ENCODE measurements at regions not wholly inside any gene's neighbourhood (a gene's known extent, or its start where the extent isn't known, plus 50 kb on each side); places are given as distances from the start of the nearest gene placed in this dataset.
"Not testable (repeated sequence)": the region's sequence is repeated elsewhere in the genome, so short reads cannot be mapped to it uniquely, and the experiment has no call there.

DNA sequence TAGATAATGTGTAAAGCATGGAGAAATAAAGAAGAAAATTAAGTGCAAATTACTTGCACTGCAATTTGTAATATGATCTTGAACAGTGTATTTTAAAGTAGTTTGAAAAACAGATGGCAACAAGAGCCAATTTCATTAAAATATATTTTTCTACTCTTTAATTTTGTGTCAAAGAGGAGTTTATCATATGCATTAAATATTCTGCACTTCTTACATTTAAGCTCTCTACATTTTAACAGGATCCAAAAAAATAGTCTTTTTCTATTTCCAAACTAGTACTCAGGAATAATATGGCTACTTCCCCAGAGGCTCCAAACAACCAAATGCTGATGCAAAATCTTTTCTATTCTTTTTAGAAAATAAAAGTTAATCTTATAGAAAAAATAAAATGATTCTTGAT, 1221.5 kb downstream of the FSCB start:
- in situ Hi-C loops (cut with MboI; ENCODE audit: low pct_ligation_motif_present in 1 of 4, low pct_unique_long_range_greater_than_20kb in 1 of 4, low sequenced_read_pairs in 3 of 4), result no loop called here
- intact Hi-C loops (cut with DNase I; ENCODE audit: low total_unique reads), result no loop called here
- Histone ChIP-seq H3K9me3 (no peaks in the 10 kb centered on the region), H3K27ac (no peak overlapping the region), H3K4me1 (no peaks in the 10 kb centered on the region), H3K27me3 (no peaks in the 10 kb centered on the region), H3K4me3 (no peak overlapping the region), H3K36me3 (no peaks in the 10 kb centered on the region)
- TF ChIP-seq POLR2A (IDR thresholded peaks at IDR 0.05) (no peak), EP300 (IDR thresholded peaks at IDR 0.05; ENCODE audit: low read depth) (no peak), POLR2AphosphoS5 (IDR thresholded peaks at IDR 0.05) (no peak)
- TF ChIP-seq, protein P1, sequence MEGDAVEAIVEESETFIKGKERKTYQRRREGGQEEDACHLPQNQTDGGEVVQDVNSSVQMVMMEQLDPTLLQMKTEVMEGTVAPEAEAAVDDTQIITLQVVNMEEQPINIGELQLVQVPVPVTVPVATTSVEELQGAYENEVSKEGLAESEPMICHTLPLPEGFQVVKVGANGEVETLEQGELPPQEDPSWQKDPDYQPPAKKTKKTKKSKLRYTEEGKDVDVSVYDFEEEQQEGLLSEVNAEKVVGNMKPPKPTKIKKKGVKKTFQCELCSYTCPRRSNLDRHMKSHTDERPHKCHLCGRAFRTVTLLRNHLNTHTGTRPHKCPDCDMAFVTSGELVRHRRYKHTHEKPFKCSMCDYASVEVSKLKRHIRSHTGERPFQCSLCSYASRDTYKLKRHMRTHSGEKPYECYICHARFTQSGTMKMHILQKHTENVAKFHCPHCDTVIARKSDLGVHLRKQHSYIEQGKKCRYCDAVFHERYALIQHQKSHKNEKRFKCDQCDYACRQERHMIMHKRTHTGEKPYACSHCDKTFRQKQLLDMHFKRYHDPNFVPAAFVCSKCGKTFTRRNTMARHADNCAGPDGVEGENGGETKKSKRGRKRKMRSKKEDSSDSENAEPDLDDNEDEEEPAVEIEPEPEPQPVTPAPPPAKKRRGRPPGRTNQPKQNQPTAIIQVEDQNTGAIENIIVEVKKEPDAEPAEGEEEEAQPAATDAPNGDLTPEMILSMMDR (IDR thresholded peaks at IDR 0.05), result no peak
- DNase-seq, result no peak

DNA sequence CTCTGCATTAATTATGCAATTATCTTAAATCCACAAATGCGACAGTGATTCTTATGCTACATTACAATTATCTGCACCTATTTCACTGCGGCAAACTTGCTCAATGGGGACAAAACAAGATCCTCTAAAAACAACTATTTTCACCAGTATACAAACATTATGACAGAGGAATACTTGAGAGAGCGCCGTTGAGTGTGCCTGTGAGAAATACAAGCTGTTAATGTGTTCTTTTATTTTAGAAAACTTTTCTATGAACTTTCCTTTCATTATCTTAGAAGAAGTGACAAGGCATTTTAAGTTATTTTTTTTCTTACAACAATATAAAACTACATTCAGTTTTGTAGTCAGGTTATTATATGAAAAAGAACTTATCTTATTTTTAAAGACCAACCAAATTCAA, 1247.0 kb downstream of the FSCB start:
- in situ Hi-C loops (cut with MboI; ENCODE audit: low pct_ligation_motif_present in 1 of 4, low pct_unique_long_range_greater_than_20kb in 1 of 4, low sequenced_read_pairs in 3 of 4) (no loop called here), intact Hi-C loops (cut with DNase I; ENCODE audit: low total_unique reads) (no loop called here)
- no peak overlapping the region for H3K27ac ChIP-seq
- H3K36me3 ChIP-seq, result no peaks in the 10 kb centered on the region
- H3K4me1 ChIP-seq, result no peaks in the 10 kb centered on the region
- 68 to 84% methylated on average over 4 of the region's 4 CpGs for WGBS, 2 donors (ENCODE audit: low coverage in 1 of 2)
- TF ChIP-seq, protein P1 (IDR thresholded peaks at IDR 0.05), result no peak
- TF ChIP-seq EP300 (IDR thresholded peaks at IDR 0.05; ENCODE audit: low read depth) (no peak), POLR2A (IDR thresholded peaks at IDR 0.05) (no peak), POLR2AphosphoS5 (IDR thresholded peaks at IDR 0.05) (no peak)
- H3K27me3 ChIP-seq, result no peaks in the 10 kb centered on the region
- H3K4me3 ChIP-seq, result no peak overlapping the region
- no peaks in the 10 kb centered on the region for H3K9me3 ChIP-seq
- DNase-seq, result no peak

DNA sequence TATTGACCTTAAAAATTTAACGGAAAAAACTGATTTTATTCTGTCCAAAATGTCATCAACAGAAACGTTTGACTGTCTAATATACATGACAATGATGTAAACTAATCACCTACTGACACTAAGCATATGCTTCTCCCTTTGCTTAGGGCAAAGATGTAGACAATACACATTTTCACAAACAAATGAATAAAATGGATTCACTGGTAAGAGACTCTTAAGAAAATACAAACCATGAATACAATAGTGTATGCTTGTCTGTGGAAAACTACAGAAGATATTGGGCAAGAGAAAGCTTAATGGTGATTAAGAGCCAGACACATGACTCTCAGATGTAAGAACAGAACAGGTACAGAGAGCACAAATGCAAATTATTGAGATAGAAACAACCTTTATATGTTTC, 1248.7 kb downstream of the FSCB start:
- WGBS, 2 donors (ENCODE audit: low coverage in 1 of 2), result 48 to 53% methylated on average over 2 of the region's 2 CpGs
- H3K27ac ChIP-seq, result no peak overlapping the region
- H3K4me1 ChIP-seq, result no peaks in the 10 kb centered on the region
- no peaks in the 10 kb centered on the region for H3K9me3 ChIP-seq
- no peak overlapping the region for H3K4me3 ChIP-seq
- no peaks in the 10 kb centered on the region for H3K27me3 ChIP-seq
- no peaks in the 10 kb centered on the region for H3K36me3 ChIP-seq
- TF ChIP-seq, protein P1 (IDR thresholded peaks at IDR 0.05), result no peak
- TF ChIP-seq EP300 (IDR thresholded peaks at IDR 0.05; ENCODE audit: low read depth), result no peak
- TF ChIP-seq POLR2AphosphoS5 (IDR thresholded peaks at IDR 0.05), result no peak
- no peak for TF ChIP-seq POLR2A (IDR thresholded peaks at IDR 0.05)
- intact Hi-C loops (cut with DNase I; ENCODE audit: low total_unique reads) (no loop called here), in situ Hi-C loops (cut with MboI; ENCODE audit: low pct_ligation_motif_present in 1 of 4, low pct_unique_long_range_greater_than_20kb in 1 of 4, low sequenced_read_pairs in 3 of 4) (no loop called here)
- no peak for DNase-seq

DNA sequence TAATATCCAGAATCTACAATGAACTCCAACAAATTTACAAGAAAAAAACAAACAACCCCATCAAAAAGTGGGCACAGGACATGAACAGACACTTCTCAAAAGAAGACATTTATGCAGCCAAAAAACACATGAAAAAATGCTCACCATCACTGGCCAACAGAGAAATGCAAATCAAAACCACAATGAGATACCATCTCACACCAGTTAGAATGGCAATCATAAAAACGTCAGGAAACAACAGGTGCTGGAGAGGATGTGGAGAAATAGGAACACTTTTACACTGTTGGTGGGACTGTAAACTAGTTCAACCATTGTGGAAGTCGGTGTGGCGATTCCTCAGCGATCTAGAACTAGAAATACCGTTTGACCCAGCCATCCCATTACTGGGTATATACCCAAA, 1250.1 kb downstream of the FSCB start:
- intact Hi-C loops (cut with DNase I; ENCODE audit: low total_unique reads); in situ Hi-C loops (cut with MboI; ENCODE audit: low pct_ligation_motif_present in 1 of 4, low pct_unique_long_range_greater_than_20kb in 1 of 4, low sequenced_read_pairs in 3 of 4): not testable (repeated sequence)
- WGBS, 2 donors (ENCODE audit: low coverage in 1 of 2), result 67 to 84% methylated on average over 1 to 5 of the region's 5 CpGs

DNA sequence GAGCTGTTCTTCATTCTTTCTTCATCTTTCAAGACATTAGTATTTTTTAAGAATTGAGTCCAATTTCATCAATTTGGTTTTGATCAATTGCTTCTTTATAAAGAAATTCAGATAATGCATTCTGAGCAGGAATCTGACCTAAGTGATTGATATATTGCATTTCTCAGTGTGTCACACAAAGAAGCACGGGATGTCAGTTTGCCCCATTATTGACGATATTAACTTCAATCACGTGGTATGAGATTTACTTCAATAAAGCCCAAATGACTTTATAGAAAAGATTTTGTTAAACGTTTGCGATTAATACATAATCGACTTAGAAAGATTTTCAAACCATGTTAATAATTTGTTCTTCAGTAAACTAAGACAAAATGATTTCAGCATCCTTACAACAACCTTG, 1254.2 kb downstream of the FSCB start:
- no peak for TF ChIP-seq POLR2A (IDR thresholded peaks at IDR 0.05)
- TF ChIP-seq, protein P1 (IDR thresholded peaks at IDR 0.05), result no peak
- TF ChIP-seq POLR2AphosphoS5 (IDR thresholded peaks at IDR 0.05), result no peak
- TF ChIP-seq EP300 (IDR thresholded peaks at IDR 0.05; ENCODE audit: low read depth), result no peak
- Histone ChIP-seq H3K9me3 (no peaks in the 10 kb centered on the region), H3K36me3 (no peaks in the 10 kb centered on the region), H3K27me3 (no peaks in the 10 kb centered on the region), H3K27ac (no peak overlapping the region), H3K4me1 (no peaks in the 10 kb centered on the region), H3K4me3 (no peak overlapping the region)
- DNase-seq, result no peak
- in situ Hi-C loops (cut with MboI; ENCODE audit: low pct_ligation_motif_present in 1 of 4, low pct_unique_long_range_greater_than_20kb in 1 of 4, low sequenced_read_pairs in 3 of 4) (no loop called here), intact Hi-C loops (cut with DNase I; ENCODE audit: low total_unique reads) (no loop called here)
- WGBS, 2 donors (ENCODE audit: low coverage in 1 of 2), result 91 to 93% methylated on average over 6 of the region's 6 CpGs

More for the DNA sequence above, 1250.1 kb downstream of the FSCB start:
- not testable (repeated sequence) for H3K9me3 ChIP-seq, H3K4me1 ChIP-seq, H3K36me3 ChIP-seq, DNase-seq, H3K4me3 ChIP-seq, H3K27ac ChIP-seq, H3K27me3 ChIP-seq
